Endodermal cell (in vitro differentiated cells): ENCODE measurements at regions not wholly inside any gene's neighbourhood (a gene's known extent, or its start where the extent isn't known, plus 50 kb on each side); places are given as distances from the start of the nearest gene placed in this dataset.

Experiments
- DNase-seq: peaks from one replicate; pipeline ENCODE4 v3.0.0-alpha.2; 2017
- H3K27ac ChIP-seq: 2 replicates; pipeline ENCODE4 v1.5.1; 2013; ENCODE audit warnings: mild to moderate bottlenecking, low read depth, low read length, moderate library complexity
- H3K27me3 ChIP-seq: 2 replicates; pipeline ENCODE4 v1.6.1; 2013; ENCODE audit warnings: mild to moderate bottlenecking, low read length, moderate library complexity; ENCODE audit not compliant: insufficient read depth, control insufficient read depth, poor library complexity, severe bottlenecking
- H3K36me3 ChIP-seq: 2 replicates; pipeline ENCODE4 v1.7.0; 2013; ENCODE audit warnings: mild to moderate bottlenecking, low read length, moderate library complexity; ENCODE audit not compliant: control insufficient read depth, insufficient read depth
- H3K4me1 ChIP-seq: one replicate; pipeline ENCODE4 v1.7.0; 2013; ENCODE audit warnings: low read length; ENCODE audit not compliant: control insufficient read depth, insufficient read depth
- H3K4me3 ChIP-seq: 2 replicates; pipeline ENCODE4 v1.5.1; 2013; ENCODE audit warnings: mild to moderate bottlenecking, low read length, moderate library complexity
- H3K9ac ChIP-seq: 2 replicates; pipeline ENCODE4 v1.6.1; 2013; ENCODE audit warnings: mild to moderate bottlenecking, low read length, moderate library complexity; ENCODE audit not compliant: poor library complexity, severe bottlenecking; ENCODE audit errors: extremely low read depth
- H3K9me3 ChIP-seq: 2 replicates; pipeline ENCODE4 v1.6.1; 2013; ENCODE audit warnings: mild to moderate bottlenecking, low read length, moderate library complexity; ENCODE audit not compliant: control insufficient read depth
- H3K27ac Mint-ChIP-seq: 2 replicates; pipeline ENCODE4 v1.8.0; 2020; ENCODE audit warnings: mixed read lengths
- H3K27me3 Mint-ChIP-seq: 2 replicates; pipeline ENCODE4 v1.8.0; 2021; ENCODE audit warnings: mild to moderate bottlenecking, mixed read lengths; ENCODE audit not compliant: insufficient read depth
- H3K36me3 Mint-ChIP-seq: 2 replicates; pipeline ENCODE4 v1.8.0; 2020; ENCODE audit warnings: low read depth, mixed read lengths
- H3K4me1 Mint-ChIP-seq: 2 replicates; pipeline ENCODE4 v1.8.0; 2020; ENCODE audit warnings: mixed read lengths
- H3K4me3 Mint-ChIP-seq: 2 replicates; pipeline ENCODE4 v1.8.0; 2020; ENCODE audit warnings: mild to moderate bottlenecking, moderate library complexity, mixed read lengths
- H3K9me3 Mint-ChIP-seq: 2 replicates; pipeline ENCODE4 v1.8.0; 2020; ENCODE audit warnings: mild to moderate bottlenecking, mixed read lengths
- WGBS, 2 experiments: methylation state at CpG; one replicate each; pipeline versions ENCODE4 v1.1.5 to v1.1.7; 2013; ENCODE audit warnings: missing lambda C conversion rate in 2 of 2, mixed read lengths in 1 of 2; ENCODE audit not compliant: insufficient coverage in 1 of 2, insufficient read length in 1 of 2; 5-methylcytosine and 5-hydroxymethylcytosine counted together
- TF ChIP-seq, protein P1 (sequence below): fragments of 200-600 bp; sonication (generic); conservative IDR thresholded peaks from 2 replicates; pipeline ENCODE4 v1.5.0; 2021; ENCODE audit warnings: antibody characterized with exemption, mild to moderate bottlenecking

DNA sequence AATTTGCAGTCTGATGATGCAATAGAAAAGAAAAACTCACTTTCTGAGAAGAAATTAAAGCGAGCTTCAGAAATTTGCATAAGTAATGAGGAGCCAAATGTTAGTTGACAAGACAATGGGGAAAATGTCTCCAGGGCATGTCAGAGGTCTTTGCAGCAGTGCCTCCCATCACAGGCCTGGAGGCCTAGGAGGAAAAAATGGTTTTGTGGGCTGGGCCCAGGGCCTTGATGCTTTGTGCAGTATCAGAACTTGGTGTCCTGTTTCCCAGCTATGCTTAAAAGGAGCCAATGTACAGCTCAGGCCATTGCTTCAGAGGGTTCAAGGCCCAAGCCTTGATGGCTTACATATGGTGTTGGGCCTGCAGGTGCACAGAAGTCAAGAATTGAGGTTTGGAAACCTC lies 298.4 kb downstream of the SMARCA2 start:
- no peaks in the 10 kb centered on the region for H3K4me1 Mint-ChIP-seq
- no peak for DNase-seq
- Histone ChIP-seq H3K4me3 (no peak overlapping the region), H3K4me1 (no peaks in the 10 kb centered on the region), H3K9ac (no peak overlapping the region), H3K27ac (no peak overlapping the region), H3K27me3 (no peaks in the 10 kb centered on the region), H3K9me3 (peaks cover 70% of the 10 kb centered on the region), H3K36me3 (no peaks in the 10 kb centered on the region)
- peaks cover 25% of the 10 kb centered on the region for H3K36me3 Mint-ChIP-seq
- peaks cover 80% of the 10 kb centered on the region for H3K9me3 Mint-ChIP-seq
- peaks cover 6% of the 10 kb centered on the region for H3K27me3 Mint-ChIP-seq
- TF ChIP-seq, protein P1, sequence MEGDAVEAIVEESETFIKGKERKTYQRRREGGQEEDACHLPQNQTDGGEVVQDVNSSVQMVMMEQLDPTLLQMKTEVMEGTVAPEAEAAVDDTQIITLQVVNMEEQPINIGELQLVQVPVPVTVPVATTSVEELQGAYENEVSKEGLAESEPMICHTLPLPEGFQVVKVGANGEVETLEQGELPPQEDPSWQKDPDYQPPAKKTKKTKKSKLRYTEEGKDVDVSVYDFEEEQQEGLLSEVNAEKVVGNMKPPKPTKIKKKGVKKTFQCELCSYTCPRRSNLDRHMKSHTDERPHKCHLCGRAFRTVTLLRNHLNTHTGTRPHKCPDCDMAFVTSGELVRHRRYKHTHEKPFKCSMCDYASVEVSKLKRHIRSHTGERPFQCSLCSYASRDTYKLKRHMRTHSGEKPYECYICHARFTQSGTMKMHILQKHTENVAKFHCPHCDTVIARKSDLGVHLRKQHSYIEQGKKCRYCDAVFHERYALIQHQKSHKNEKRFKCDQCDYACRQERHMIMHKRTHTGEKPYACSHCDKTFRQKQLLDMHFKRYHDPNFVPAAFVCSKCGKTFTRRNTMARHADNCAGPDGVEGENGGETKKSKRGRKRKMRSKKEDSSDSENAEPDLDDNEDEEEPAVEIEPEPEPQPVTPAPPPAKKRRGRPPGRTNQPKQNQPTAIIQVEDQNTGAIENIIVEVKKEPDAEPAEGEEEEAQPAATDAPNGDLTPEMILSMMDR = no peak
- H3K27ac Mint-ChIP-seq = no peak overlapping the region
- H3K4me3 Mint-ChIP-seq = no peak overlapping the region
- 86 to 93% methylated on average over 1 of the region's 1 CpG for WGBS, 2 experiments

- TF ChIP-seq, protein P1 = no peak
- Histone ChIP-seq H3K27me3 (no peaks in the 10 kb centered on the region), H3K9me3 (peaks cover 41% of the 10 kb centered on the region), H3K27ac (no peak overlapping the region), H3K4me1 (no peaks in the 10 kb centered on the region), H3K36me3 (no peaks in the 10 kb centered on the region), H3K9ac (no peak overlapping the region), H3K4me3 (no peak overlapping the region)
- peaks cover 2% of the 10 kb centered on the region for H3K27me3 Mint-ChIP-seq
- 97 to 100% methylated on average over 1 of the region's 1 CpG for WGBS, 2 experiments
- H3K36me3 Mint-ChIP-seq = peaks cover 16% of the 10 kb centered on the region
- no peak overlapping the region for H3K4me3 Mint-ChIP-seq
- H3K9me3 Mint-ChIP-seq = peaks cover 44% of the 10 kb centered on the region
- H3K27ac Mint-ChIP-seq = no peak overlapping the region
- no peak for DNase-seq
- no peaks in the 10 kb centered on the region for H3K4me1 Mint-ChIP-seq
Measured at GRCh38 chr9:2317591-2317990, 302.4 kb downstream of the SMARCA2 start.

- Histone ChIP-seq H3K9ac (no peak overlapping the region), H3K27ac (no peak overlapping the region), H3K4me1 (no peaks in the 10 kb centered on the region), H3K36me3 (no peaks in the 10 kb centered on the region), H3K4me3 (no peak overlapping the region), H3K9me3 (peaks cover 23% of the 10 kb centered on the region), H3K27me3 (no peaks in the 10 kb centered on the region)
- TF ChIP-seq, protein P1 = no peak
- Mint-ChIP-seq H3K4me1 (no peaks in the 10 kb centered on the region), H3K27ac (no peak overlapping the region), H3K27me3 (peaks cover 2% of the 10 kb centered on the region), H3K4me3 (no peak overlapping the region), H3K9me3 (peaks cover 26% of the 10 kb centered on the region), H3K36me3 (peaks cover 8% of the 10 kb centered on the region)
- 93% methylated on average over 1 of the region's 1 CpG; no CpG with 5 or more reads in 1 of the 2 experiments for WGBS, 2 experiments
- DNase-seq = no peak
Measured at GRCh38 chr9:2319421-2319820, 302.2 kb upstream of the VLDLR start.
